ENCODE measurements at regions not wholly inside any gene's neighbourhood (a gene's known extent, or its start where the extent isn't known, plus 50 kb on each side); places are given as distances from the start of the nearest gene placed in this dataset.

DNA sequence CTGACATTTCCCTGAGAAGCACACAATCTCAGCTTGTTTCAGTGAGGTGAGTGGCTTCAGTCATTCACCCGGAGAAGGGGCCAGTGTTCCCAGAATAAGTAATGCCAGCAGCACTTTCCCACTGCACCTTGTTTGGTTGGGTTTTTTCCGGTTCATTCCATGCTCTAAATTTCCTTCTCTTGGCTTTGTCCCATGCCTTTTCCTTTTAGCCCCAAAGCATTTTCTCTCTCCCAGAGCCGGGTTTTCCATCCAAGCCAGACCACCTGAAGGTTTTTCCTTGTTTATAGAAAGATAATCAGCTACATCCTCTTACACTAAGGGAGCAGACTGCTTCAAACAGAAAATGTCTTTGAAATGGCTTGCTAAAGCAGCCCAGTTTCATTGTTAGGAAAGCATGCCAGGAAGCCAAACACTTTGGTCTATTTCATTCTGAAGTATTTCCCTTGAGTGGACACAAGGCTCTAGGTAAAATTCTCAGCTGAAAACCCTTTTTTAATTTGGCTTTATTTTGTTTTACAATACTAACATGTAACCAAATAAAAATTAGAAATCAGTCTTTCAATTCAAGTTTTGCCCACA lies 501.6 kb downstream of the DTWD2 start:
- Histone ChIP-seq H4K20me1 (ENCODE audit: insufficient read depth, low read length) (no peaks in the 10 kb centered on the region), H3K9me2 (replicated peaks; ENCODE audit: insufficient read depth, low read length) (no peaks in the 10 kb centered on the region), H3K4me1 (ENCODE audit: low read length) (no peaks in the 10 kb centered on the region), H3K27me3 (replicated peaks; ENCODE audit: insufficient read depth, low read length) (no peaks in the 10 kb centered on the region), H3K9me3 (replicated peaks; ENCODE audit: insufficient read depth, low read length) (no peaks in the 10 kb centered on the region), H3K4me2 (ENCODE audit: low read depth, low read length) (no peak overlapping the region), H3K79me2 (ENCODE audit: low read length) (no peaks in the 10 kb centered on the region), H3K4me3 (ENCODE audit: low read length) (no peak overlapping the region), H3K9ac (ENCODE audit: low read length) (no peak overlapping the region), H3F3A (ENCODE audit: insufficient read depth, low read length) (no peaks in the 10 kb centered on the region), H3K36me3 (replicated peaks; ENCODE audit: insufficient read depth, low read length) (no peaks in the 10 kb centered on the region), H3K27ac (ENCODE audit: low read length) (no peak overlapping the region), H2AFZ (ENCODE audit: low read length) (no peak overlapping the region)
- TF ChIP-seq, protein P1, sequence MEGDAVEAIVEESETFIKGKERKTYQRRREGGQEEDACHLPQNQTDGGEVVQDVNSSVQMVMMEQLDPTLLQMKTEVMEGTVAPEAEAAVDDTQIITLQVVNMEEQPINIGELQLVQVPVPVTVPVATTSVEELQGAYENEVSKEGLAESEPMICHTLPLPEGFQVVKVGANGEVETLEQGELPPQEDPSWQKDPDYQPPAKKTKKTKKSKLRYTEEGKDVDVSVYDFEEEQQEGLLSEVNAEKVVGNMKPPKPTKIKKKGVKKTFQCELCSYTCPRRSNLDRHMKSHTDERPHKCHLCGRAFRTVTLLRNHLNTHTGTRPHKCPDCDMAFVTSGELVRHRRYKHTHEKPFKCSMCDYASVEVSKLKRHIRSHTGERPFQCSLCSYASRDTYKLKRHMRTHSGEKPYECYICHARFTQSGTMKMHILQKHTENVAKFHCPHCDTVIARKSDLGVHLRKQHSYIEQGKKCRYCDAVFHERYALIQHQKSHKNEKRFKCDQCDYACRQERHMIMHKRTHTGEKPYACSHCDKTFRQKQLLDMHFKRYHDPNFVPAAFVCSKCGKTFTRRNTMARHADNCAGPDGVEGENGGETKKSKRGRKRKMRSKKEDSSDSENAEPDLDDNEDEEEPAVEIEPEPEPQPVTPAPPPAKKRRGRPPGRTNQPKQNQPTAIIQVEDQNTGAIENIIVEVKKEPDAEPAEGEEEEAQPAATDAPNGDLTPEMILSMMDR (IDR thresholded peaks at IDR 0.05; ENCODE audit: low read length): no peak
- no peak for TF ChIP-seq EZH2phosphoT487 (IDR thresholded peaks at IDR 0.05; ENCODE audit: low read length)
- no peak for DNase-seq

DNA sequence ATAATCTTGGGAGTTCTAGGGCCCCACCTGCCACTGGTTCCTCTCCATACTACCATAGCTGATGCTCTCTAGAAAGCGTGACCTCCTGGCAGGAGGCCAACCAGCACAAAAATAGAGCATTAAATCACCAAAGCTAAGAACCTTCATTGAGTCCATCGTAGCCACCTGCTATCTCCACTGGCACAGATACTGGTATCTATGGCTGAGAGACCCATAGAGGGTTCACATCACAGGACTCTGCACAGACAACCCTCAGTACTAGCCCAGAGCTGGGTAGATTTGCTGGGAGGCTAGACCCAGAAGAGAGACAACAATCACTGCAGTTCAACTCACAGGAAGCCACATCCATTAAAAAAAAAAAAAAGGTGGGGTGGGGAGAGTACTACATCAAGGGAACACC lies 509.1 kb downstream of the DTWD2 start:
- Histone ChIP-seq H3K4me3 (ENCODE audit: low read length) (no peak overlapping the region), H3K79me2 (ENCODE audit: low read length) (no peaks in the 10 kb centered on the region), H4K20me1 (ENCODE audit: insufficient read depth, low read length) (no peaks in the 10 kb centered on the region), H3F3A (ENCODE audit: insufficient read depth, low read length) (no peaks in the 10 kb centered on the region), H3K9me3 (replicated peaks; ENCODE audit: insufficient read depth, low read length) (no peaks in the 10 kb centered on the region), H3K4me2 (ENCODE audit: low read depth, low read length) (no peak overlapping the region), H3K36me3 (replicated peaks; ENCODE audit: insufficient read depth, low read length) (no peaks in the 10 kb centered on the region), H3K4me1 (ENCODE audit: low read length) (no peaks in the 10 kb centered on the region), H3K27ac (ENCODE audit: low read length) (no peak overlapping the region), H3K9me2 (replicated peaks; ENCODE audit: insufficient read depth, low read length) (no peaks in the 10 kb centered on the region), H3K9ac (ENCODE audit: low read length) (no peak overlapping the region), H2AFZ (ENCODE audit: low read length) (no peak overlapping the region), H3K27me3 (replicated peaks; ENCODE audit: insufficient read depth, low read length) (no peaks in the 10 kb centered on the region)
- TF ChIP-seq, protein P1 (IDR thresholded peaks at IDR 0.05; ENCODE audit: low read length): no peak
- TF ChIP-seq EZH2phosphoT487 (IDR thresholded peaks at IDR 0.05; ENCODE audit: low read length) (no peak), EZH2 (optimal IDR thresholded peaks at IDR 0.05; ENCODE audit: low read depth, low read length) (no peak)
- no peak for DNase-seq

DNA sequence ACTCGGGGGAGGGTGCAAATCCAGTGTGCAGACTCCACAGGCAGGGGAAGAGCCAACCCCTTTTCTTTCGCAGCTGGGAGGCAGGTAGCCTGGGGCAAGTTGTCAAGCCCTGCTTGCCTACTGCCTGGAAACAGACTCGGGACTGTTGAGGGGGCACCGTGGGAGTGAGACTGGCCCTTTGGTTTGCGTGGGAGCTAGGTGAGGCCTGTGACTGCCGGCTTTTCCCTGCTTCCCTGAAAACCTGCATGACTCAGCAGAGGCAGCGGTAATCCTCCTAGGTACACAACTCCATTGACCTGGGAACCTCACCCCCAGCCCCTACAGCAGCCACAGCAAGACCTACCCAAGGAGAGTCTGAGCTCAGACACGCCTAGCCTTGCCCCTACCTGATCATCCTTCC lies 509.5 kb downstream of the DTWD2 start:
- H3K27me3 ChIP-seq (replicated peaks; ENCODE audit: insufficient read depth, low read length): no peaks in the 10 kb centered on the region
- no peaks in the 10 kb centered on the region for H3K9me3 ChIP-seq (replicated peaks; ENCODE audit: insufficient read depth, low read length)
- H3K4me2 ChIP-seq (ENCODE audit: low read depth, low read length): no peak overlapping the region
- no peak overlapping the region for H2AFZ ChIP-seq (ENCODE audit: low read length)
- H3K27ac ChIP-seq (ENCODE audit: low read length): no peak overlapping the region
- TF ChIP-seq EZH2phosphoT487 (IDR thresholded peaks at IDR 0.05; ENCODE audit: low read length) (no peak), EZH2 (optimal IDR thresholded peaks at IDR 0.05; ENCODE audit: low read depth, low read length) (no peak)
- TF ChIP-seq, protein P1 (IDR thresholded peaks at IDR 0.05; ENCODE audit: low read length): no peak
- H3K9ac ChIP-seq (ENCODE audit: low read length): no peak overlapping the region
- no peaks in the 10 kb centered on the region for H3K79me2 ChIP-seq (ENCODE audit: low read length)
- no peaks in the 10 kb centered on the region for H3K4me1 ChIP-seq (ENCODE audit: low read length)
- H3K9me2 ChIP-seq (replicated peaks; ENCODE audit: insufficient read depth, low read length): no peaks in the 10 kb centered on the region
- no peaks in the 10 kb centered on the region for H3K36me3 ChIP-seq (replicated peaks; ENCODE audit: insufficient read depth, low read length)
- no peaks in the 10 kb centered on the region for H4K20me1 ChIP-seq (ENCODE audit: insufficient read depth, low read length)
- DNase-seq: no peak
- no peak overlapping the region for H3K4me3 ChIP-seq (ENCODE audit: low read length)
- H3F3A ChIP-seq (ENCODE audit: insufficient read depth, low read length): no peaks in the 10 kb centered on the region
